Heart left ventricle (tissue), 16 donors: ENCODE measurements at regions not wholly inside any gene's neighbourhood (a gene's known extent, or its start where the extent isn't known, plus 50 kb on each side); places are given as distances from the start of the nearest gene placed in this dataset.

Source experiments
- ATAC-seq, 4 donors: fragments of 200-7000 bp; cut with Tn5 transposase; one replicate each; pipeline ENCODE4 v1.9.1; 2020 to 2022; ENCODE audit warnings: moderate library complexity in 4 of 4, mild to moderate bottlenecking in 3 of 4, moderate number of reproducible peaks in 1 of 4
- DNase-seq, 5 donors: peaks; one replicate each; pipeline ENCODE4 v3.0.0-alpha.2; 2020
- H3K27ac ChIP-seq, 12 donors: fragments of 200-600 bp; sonication (generic) in 4 of 12; one replicate each; pipeline versions ENCODE4 v1.5.0 to v1.8.0; 2016 to 2022; ENCODE audit warnings: mild to moderate bottlenecking in 2 of 12
- H3K27me3 ChIP-seq, 9 donors: fragments of 200-600 bp; sonication (generic) in 2 of 9; one replicate each; pipeline versions ENCODE4 v1.5.1 to v1.8.0; 2016 to 2022; ENCODE audit warnings: mild to moderate bottlenecking in 3 of 9
- H3K36me3 ChIP-seq, 9 donors: fragments of 200-600 bp; sonication (generic) in 2 of 9; one replicate each; pipeline versions ENCODE4 v1.5.0 to v1.8.0; 2018 to 2022; ENCODE audit warnings: mild to moderate bottlenecking in 2 of 9
- H3K4me1 ChIP-seq, 12 donors: fragments of 200-600 bp; sonication (generic) in 4 of 12; one replicate each; pipeline versions ENCODE4 v1.5.0 to v1.8.0; 2016 to 2022; ENCODE audit warnings: mild to moderate bottlenecking in 3 of 12
- H3K4me3 ChIP-seq, 12 donors: fragments of 200-600 bp; sonication (generic) in 4 of 12; one replicate each; pipeline versions ENCODE4 v1.5.0 to v1.8.0; 2017 to 2022; ENCODE audit warnings: mild to moderate bottlenecking in 9 of 12, moderate library complexity in 4 of 12
- H3K9me3 ChIP-seq, 12 donors: fragments of 200-600 bp; sonication (generic) in 4 of 12; one replicate each; pipeline versions ENCODE4 v1.5.0 to v1.8.0; 2016 to 2022; ENCODE audit warnings: mild to moderate bottlenecking in 1 of 12
- POLR2A ChIP-seq, 2 donors: fragments of 450-650 bp; IDR thresholded peaks; one replicate each; pipeline ENCODE4 v1.6.1; 2017; ENCODE audit warnings: antibody characterized with exemption in 2 of 2, mild to moderate bottlenecking in 2 of 2, moderate library complexity in 2 of 2
- WGBS, 4 donors: extraction: QIAGEN DNeasy Blood & Tissue Kit in 2 of 4; methylation state at CpG; one replicate each; pipeline versions ENCODE4 v1.1.5 to v1.1.7; 2013 to 2018; 5-methylcytosine and 5-hydroxymethylcytosine counted together
- intact Hi-C, 10 donors: fragments of 100-400 bp; cut with DNase I; formaldehyde crosslinking; loops; one replicate each; pipeline versions ENCODE4 v1.11.1 to v1.14.2; 2022
- TF ChIP-seq, protein P1 (sequence below), 12 donors: fragments of 200-600 bp; sonication (generic) in 4 of 12; IDR thresholded peaks; one replicate each; pipeline versions ENCODE4 v1.5.0 to v1.8.0; 2018 to 2022; ENCODE audit warnings: antibody characterized with exemption in 12 of 12, mild to moderate bottlenecking in 5 of 12
- donor health status: ischemic (EF 13 %, LVEDD 7.1; RV severe dilation, severe dysfunction).
- donor health status: healthy with polysubstance abuse.
- donor health status: DM: no; HTN: yes; CAD: no.
- donor health status: DM: no; HTN: no; CAD: no.
- donor health status: ischemic (EF 25% LVEDD 6.9; RV normal size, moderate dysfunction).
- donor health status: ischemic (EF 25% LVEDD 5.7; RV mildly dilated, moderate dysfunction).
- donor health status: healthy.
- donor health status: DM: yes; HTN: yes; CAD: no.
- donor health status: ischemic (EF 35%, LVEDD 5.7; RV mildly dilated, moderate dysfunction).
- donor health status: nonischemic (EF 11% LVEDD 7.7; RV severe dilation, severe dysfunction).
- donor health status: DM: yes; HTN: yes; CAD: no.
- donor health status: PGD.
- donor health status: ischemic (EF 29% LVEDD 5.4; RV normal size, mild dysfunction).
- donor health status: nonischemic (EF 23%, LVEDD 6.1; RV moderate dilation, normal function).

DNA sequence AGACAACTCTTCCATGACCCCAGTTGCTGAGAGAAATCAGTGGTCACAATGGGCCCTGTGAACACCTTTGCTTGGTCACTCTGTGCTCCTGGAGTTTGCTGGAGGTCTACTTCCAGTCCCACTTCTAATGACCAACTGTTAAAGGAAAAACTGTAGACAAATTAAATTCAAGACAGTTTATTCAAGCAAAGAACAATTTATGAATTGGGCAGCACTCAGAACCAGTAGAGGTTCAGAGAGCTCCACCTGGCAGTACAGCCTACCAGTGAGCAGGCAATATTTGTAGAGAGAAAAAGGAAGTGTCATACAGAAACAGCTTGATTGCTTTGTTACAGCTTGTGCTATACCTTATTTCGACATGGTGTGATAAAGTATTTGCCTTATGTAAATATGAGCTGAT is 116.5 kb downstream of the HS3ST3B1 start:
- H3K27me3 ChIP-seq: peaks cover 0 to 4% (median 0%) of the 10 kb centered on the region in 9 donors
- WGBS, 4 donors: 62 to 70% (median 67%) methylated on average over 1 of the region's 1 CpG
- no peak overlapping the region for H3K4me3 ChIP-seq
- intact Hi-C loops: no loop called here
- H3K36me3 ChIP-seq: no peaks in the 10 kb centered on the region
- H3K9me3 ChIP-seq: peaks cover 0 to 10% (median 2%) of the 10 kb centered on the region in 12 donors
- TF ChIP-seq POLR2A (IDR thresholded peaks at IDR 0.05): no peak
- TF ChIP-seq, protein P1, sequence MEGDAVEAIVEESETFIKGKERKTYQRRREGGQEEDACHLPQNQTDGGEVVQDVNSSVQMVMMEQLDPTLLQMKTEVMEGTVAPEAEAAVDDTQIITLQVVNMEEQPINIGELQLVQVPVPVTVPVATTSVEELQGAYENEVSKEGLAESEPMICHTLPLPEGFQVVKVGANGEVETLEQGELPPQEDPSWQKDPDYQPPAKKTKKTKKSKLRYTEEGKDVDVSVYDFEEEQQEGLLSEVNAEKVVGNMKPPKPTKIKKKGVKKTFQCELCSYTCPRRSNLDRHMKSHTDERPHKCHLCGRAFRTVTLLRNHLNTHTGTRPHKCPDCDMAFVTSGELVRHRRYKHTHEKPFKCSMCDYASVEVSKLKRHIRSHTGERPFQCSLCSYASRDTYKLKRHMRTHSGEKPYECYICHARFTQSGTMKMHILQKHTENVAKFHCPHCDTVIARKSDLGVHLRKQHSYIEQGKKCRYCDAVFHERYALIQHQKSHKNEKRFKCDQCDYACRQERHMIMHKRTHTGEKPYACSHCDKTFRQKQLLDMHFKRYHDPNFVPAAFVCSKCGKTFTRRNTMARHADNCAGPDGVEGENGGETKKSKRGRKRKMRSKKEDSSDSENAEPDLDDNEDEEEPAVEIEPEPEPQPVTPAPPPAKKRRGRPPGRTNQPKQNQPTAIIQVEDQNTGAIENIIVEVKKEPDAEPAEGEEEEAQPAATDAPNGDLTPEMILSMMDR (IDR thresholded peaks at IDR 0.05): no peak
- DNase-seq (no peak), ATAC-seq (no peak)
- no peaks in the 10 kb centered on the region for H3K4me1 ChIP-seq
- no peak overlapping the region for H3K27ac ChIP-seq

DNA sequence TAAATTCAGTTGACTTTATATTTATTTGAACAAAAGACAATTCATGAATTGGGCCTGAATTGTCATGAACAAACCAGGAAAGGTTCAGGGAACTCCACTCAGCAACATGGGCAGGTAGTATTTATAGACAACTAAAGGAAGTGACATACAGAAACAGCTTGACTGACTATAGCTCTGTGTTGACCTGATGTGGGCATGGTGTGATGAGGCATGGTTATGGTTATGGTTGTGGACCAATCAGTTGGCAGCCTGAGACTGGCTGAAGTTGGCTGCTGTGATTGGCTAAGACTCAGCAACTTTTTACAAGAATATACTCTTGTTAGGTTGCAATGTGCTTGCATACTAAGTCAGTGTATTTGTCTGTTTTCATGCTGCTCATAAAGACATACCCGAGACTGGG is 108.4 kb downstream of the HS3ST3B1 start:
- TF ChIP-seq, protein P1 (IDR thresholded peaks at IDR 0.05): no peak
- no peak for TF ChIP-seq POLR2A (IDR thresholded peaks at IDR 0.05)
- Histone ChIP-seq H3K4me3 (no peak overlapping the region), H3K36me3 (no peaks in the 10 kb centered on the region), H3K27me3 (no peaks in the 10 kb centered on the region), H3K4me1 (no peaks in the 10 kb centered on the region), H3K27ac (no peak overlapping the region), H3K9me3 (no peaks in the 10 kb centered on the region)
- WGBS, 4 donors: 0 to 80% (median 60%) methylated on average over 1 of the region's 1 CpG
- ATAC-seq (no peak), DNase-seq (no peak)
- intact Hi-C loops: no loop called here

DNA sequence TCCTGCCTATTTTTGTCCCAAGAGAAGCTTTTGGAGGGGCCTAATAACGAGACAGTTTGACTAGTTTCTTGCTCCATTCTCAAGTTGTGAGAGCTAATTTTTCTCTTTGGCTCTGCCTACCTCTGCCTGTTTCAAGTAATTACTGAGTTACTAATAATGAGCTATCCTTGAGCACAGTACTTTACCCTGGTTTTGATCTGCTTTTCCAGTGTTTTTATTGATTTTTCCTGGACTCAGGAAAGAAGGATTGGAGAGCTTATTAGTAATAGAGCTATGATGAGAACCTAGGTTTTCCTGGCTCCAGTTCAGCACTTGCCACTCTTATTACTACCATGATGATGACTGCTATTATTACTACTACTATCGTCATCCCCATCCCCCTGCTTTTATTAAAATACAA is 106.7 kb downstream of the HS3ST3B1 start:
- 60 to 75% (median 69%) methylated on average over 2 of the region's 2 CpGs for WGBS, 4 donors
- no peak overlapping the region for H3K27ac ChIP-seq
- DNase-seq (no peak), ATAC-seq (no peak)
- no peaks in the 10 kb centered on the region for H3K4me1 ChIP-seq
- no peaks in the 10 kb centered on the region for H3K36me3 ChIP-seq
- intact Hi-C loops: no loop called here
- H3K4me3 ChIP-seq: no peak overlapping the region
- TF ChIP-seq, protein P1 (IDR thresholded peaks at IDR 0.05): no peak
- no peak for TF ChIP-seq POLR2A (IDR thresholded peaks at IDR 0.05)
- H3K27me3 ChIP-seq: no peaks in the 10 kb centered on the region
- no peaks in the 10 kb centered on the region for H3K9me3 ChIP-seq

DNA sequence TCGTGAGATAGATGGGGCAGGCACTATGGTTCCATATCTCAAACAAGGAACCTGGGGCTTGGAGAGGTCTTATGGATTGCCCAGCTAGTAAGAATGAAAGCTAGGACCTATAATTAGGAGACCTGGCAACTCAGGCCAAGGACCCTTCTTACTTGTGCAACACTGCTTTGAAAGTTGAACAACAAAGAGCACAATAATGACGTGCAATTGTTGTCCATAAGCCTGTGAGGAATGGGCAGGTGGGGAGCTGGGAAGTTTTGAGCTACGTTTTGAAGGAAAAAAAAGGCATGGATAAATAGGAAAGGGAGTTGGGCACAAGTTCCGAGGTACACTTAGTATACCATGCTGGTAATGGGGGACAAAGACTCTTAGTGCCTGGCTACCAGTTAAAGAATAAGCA is 104.3 kb downstream of the HS3ST3B1 start:
- H3K9me3 ChIP-seq: peaks cover 0 to 3% (median 0%) of the 10 kb centered on the region in 12 donors
- H3K36me3 ChIP-seq: no peaks in the 10 kb centered on the region
- TF ChIP-seq, protein P1 (IDR thresholded peaks at IDR 0.05): no peak
- no peak for TF ChIP-seq POLR2A (IDR thresholded peaks at IDR 0.05)
- intact Hi-C loops: no loop called here
- ATAC-seq (no peak), DNase-seq (no peak)
- H3K27me3 ChIP-seq: no peaks in the 10 kb centered on the region
- no peak overlapping the region for H3K4me3 ChIP-seq
- H3K27ac ChIP-seq: no peak overlapping the region
- H3K4me1 ChIP-seq: no peaks in the 10 kb centered on the region
- WGBS, 4 donors: 73 to 84% (median 76%) methylated on average over 4 of the region's 4 CpGs
